Activated CD8-positive, alpha-beta memory T cell treated with anti-CD3 and anti-CD28 coated beads for 36 hours (primary cell): ENCODE measurements at regions not wholly inside any gene's neighbourhood (a gene's known extent, or its start where the extent isn't known, plus 50 kb on each side); places are given as distances from the start of the nearest gene placed in this dataset.
"Not testable (repeated sequence)": the region's sequence is repeated elsewhere in the genome, so short reads cannot be mapped to it uniquely, and the experiment has no call there.

Experiments used
- CTCF ChIA-PET: fragments of 350-600 bp; sonication (Branson Sonifier 250); formaldehyde crosslinking; loops from one replicate; lab custom pipeline; 2021; ENCODE audit warnings: antibody characterized with exemption; lab: Charles Lee
- POLR2A ChIA-PET: fragments of 350-600 bp; sonication (Branson Sonifier 250); formaldehyde crosslinking; loops from one replicate; lab custom pipeline; 2021; ENCODE audit warnings: antibody characterized with exemption; lab: Charles Lee

GRCh38 chr5:121516997-121517396 lies 334.7 kb upstream of the FTMT start:
- CTCF ChIA-PET = no interaction called here
- POLR2A ChIA-PET = no interaction called here

- ChIA-PET POLR2A (no interaction called here), CTCF (no interaction called here)
Measured at GRCh38 chr5:121525706-121526105, 326.0 kb upstream of the FTMT start.

GRCh38 chr5:121526908-121527307 lies 324.8 kb upstream of the FTMT start:
- ChIA-PET POLR2A (no interaction called here), CTCF (no interaction called here)

- ChIA-PET CTCF (no interaction called here), POLR2A (no interaction called here)
Measured at GRCh38 chr5:121533814-121534213, 317.9 kb upstream of the FTMT start.

- CTCF ChIA-PET = no interaction called here
- POLR2A ChIA-PET = no interaction called here
Measured at GRCh38 chr5:121550989-121551388, 300.7 kb upstream of the FTMT start.

GRCh38 chr5:121559832-121560231 lies 291.9 kb upstream of the FTMT start:
- POLR2A ChIA-PET = no interaction called here
- CTCF ChIA-PET = no interaction called here

- ChIA-PET CTCF (no interaction called here), POLR2A (no interaction called here)
Measured at GRCh38 chr5:121572061-121572460, 279.6 kb upstream of the FTMT start.

- ChIA-PET POLR2A (no interaction called here), CTCF (no interaction called here)
Measured at GRCh38 chr5:121573721-121574382, 277.8 kb upstream of the FTMT start.

GRCh38 chr5:121581588-121581987 lies 270.1 kb upstream of the FTMT start:
- POLR2A ChIA-PET = no interaction called here

GRCh38 chr5:121596882-121597281 lies 254.8 kb upstream of the FTMT start:
- POLR2A ChIA-PET = no interaction called here

More at GRCh38 chr5:121581588-121581987, 270.1 kb upstream of the FTMT start:
- CTCF ChIA-PET = no interaction called here

GRCh38 chr5:121608826-121609225 lies 242.9 kb upstream of the FTMT start:
- ChIA-PET POLR2A (no interaction called here), CTCF (no interaction called here)

More at GRCh38 chr5:121596882-121597281, 254.8 kb upstream of the FTMT start:
- CTCF ChIA-PET = no interaction called here

GRCh38 chr5:121624035-121624434 lies 227.6 kb upstream of the FTMT start:
- ChIA-PET CTCF (no interaction called here), POLR2A (no interaction called here)

- ChIA-PET POLR2A (no interaction called here), CTCF (no interaction called here)
Measured at GRCh38 chr5:121628783-121629182, 222.9 kb upstream of the FTMT start.

- ChIA-PET CTCF (no interaction called here), POLR2A (no interaction called here)
Measured at GRCh38 chr5:121630402-121630801, 221.3 kb upstream of the FTMT start.

- POLR2A ChIA-PET = no interaction called here
- CTCF ChIA-PET = no interaction called here
Measured at GRCh38 chr5:121634946-121635345, 216.7 kb upstream of the FTMT start.

GRCh38 chr5:121638126-121638525 lies 213.6 kb upstream of the FTMT start:
- ChIA-PET POLR2A (no interaction called here), CTCF (no interaction called here)

GRCh38 chr5:121640298-121640697 lies 211.4 kb upstream of the FTMT start:
- CTCF ChIA-PET = no interaction called here
- POLR2A ChIA-PET = no interaction called here

GRCh38 chr5:121658221-121658620 lies 193.5 kb upstream of the FTMT start:
- ChIA-PET POLR2A (no interaction called here), CTCF (no interaction called here)

- CTCF ChIA-PET = no interaction called here
- POLR2A ChIA-PET = no interaction called here
Measured at GRCh38 chr5:121660142-121660541, 191.5 kb upstream of the FTMT start.

GRCh38 chr5:121665542-121665941 lies 186.1 kb upstream of the FTMT start:
- POLR2A ChIA-PET, CTCF ChIA-PET: not testable (repeated sequence)

- ChIA-PET POLR2A (no interaction called here), CTCF (no interaction called here)
Measured at GRCh38 chr5:121667292-121667691, 184.4 kb upstream of the FTMT start.

- ChIA-PET POLR2A (no interaction called here), CTCF (no interaction called here)
Measured at GRCh38 chr5:121668635-121669034, 183.0 kb upstream of the FTMT start.
